Nephron progenitor cell (in vitro differentiated cells): ENCODE measurements at regions not wholly inside any gene's neighbourhood (a gene's known extent, or its start where the extent isn't known, plus 50 kb on each side); places are given as distances from the start of the nearest gene placed in this dataset.

Source experiments
- DNase-seq: peaks from one replicate; pipeline ENCODE4 v3.0.0; 2021
- H3K27ac Mint-ChIP-seq: 2 replicates; pipeline ENCODE4 v1.8.0; 2021; ENCODE audit warnings: mild to moderate bottlenecking, moderate library complexity, mixed read lengths
- H3K27me3 Mint-ChIP-seq: 2 replicates; pipeline ENCODE4 v1.8.0; 2021; ENCODE audit warnings: mild to moderate bottlenecking, low read depth, mixed read lengths; ENCODE audit not compliant: poor library complexity
- H3K36me3 Mint-ChIP-seq: 2 replicates; pipeline ENCODE4 v1.8.0; 2021; ENCODE audit warnings: low read depth, mixed read lengths
- H3K4me1 Mint-ChIP-seq: 2 replicates; pipeline ENCODE4 v1.8.0; 2021; ENCODE audit warnings: mixed read lengths
- H3K4me3 Mint-ChIP-seq: 2 replicates; pipeline ENCODE4 v1.8.0; 2021; ENCODE audit warnings: mild to moderate bottlenecking, moderate library complexity, mixed read lengths
- H3K9me3 Mint-ChIP-seq: 2 replicates; pipeline ENCODE4 v1.8.0; 2021; ENCODE audit warnings: mild to moderate bottlenecking, moderate library complexity, mixed read lengths
- TF ChIP-seq, protein P1 (sequence below): fragments of 200-600 bp; sonication (generic); IDR thresholded peaks from 2 replicates; pipeline ENCODE4 v1.5.0; 2021; ENCODE audit warnings: antibody characterized with exemption

- Mint-ChIP-seq H3K4me3 (no peak overlapping the region), H3K9me3 (no peaks in the 10 kb centered on the region), H3K27ac (no peak overlapping the region), H3K4me1 (peaks cover 30% of the 10 kb centered on the region), H3K36me3 (no peaks in the 10 kb centered on the region), H3K27me3 (peaks cover 30% of the 10 kb centered on the region)
- DNase-seq: no peak
- TF ChIP-seq, protein P1, sequence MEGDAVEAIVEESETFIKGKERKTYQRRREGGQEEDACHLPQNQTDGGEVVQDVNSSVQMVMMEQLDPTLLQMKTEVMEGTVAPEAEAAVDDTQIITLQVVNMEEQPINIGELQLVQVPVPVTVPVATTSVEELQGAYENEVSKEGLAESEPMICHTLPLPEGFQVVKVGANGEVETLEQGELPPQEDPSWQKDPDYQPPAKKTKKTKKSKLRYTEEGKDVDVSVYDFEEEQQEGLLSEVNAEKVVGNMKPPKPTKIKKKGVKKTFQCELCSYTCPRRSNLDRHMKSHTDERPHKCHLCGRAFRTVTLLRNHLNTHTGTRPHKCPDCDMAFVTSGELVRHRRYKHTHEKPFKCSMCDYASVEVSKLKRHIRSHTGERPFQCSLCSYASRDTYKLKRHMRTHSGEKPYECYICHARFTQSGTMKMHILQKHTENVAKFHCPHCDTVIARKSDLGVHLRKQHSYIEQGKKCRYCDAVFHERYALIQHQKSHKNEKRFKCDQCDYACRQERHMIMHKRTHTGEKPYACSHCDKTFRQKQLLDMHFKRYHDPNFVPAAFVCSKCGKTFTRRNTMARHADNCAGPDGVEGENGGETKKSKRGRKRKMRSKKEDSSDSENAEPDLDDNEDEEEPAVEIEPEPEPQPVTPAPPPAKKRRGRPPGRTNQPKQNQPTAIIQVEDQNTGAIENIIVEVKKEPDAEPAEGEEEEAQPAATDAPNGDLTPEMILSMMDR: no peak
Observed at GRCh38 chr7:24402655-24403054, 118.7 kb downstream of the NPY start.

DNA sequence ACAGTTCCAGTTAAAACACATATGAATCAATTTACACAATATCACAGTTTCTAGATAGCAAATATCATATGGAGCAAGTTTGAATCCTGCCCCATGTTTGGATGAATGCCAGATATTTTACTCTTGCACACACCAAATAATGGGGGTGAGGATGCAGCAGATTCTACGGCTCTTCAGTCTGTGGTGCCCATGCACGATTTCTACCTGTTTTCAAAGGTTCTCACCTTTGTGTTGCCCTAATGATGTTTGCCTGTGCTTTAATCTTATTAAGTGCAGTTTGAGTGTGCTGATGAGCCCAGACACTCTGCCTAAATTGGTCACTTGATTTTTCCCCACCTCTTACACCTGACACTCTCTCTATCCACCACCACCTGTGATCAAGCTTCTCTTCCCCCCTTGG, 119.6 kb downstream of the NPY start:
- no peaks in the 10 kb centered on the region for H3K36me3 Mint-ChIP-seq
- H3K27ac Mint-ChIP-seq: no peak overlapping the region
- TF ChIP-seq, protein P1: no peak
- peaks cover 25% of the 10 kb centered on the region for H3K27me3 Mint-ChIP-seq
- no peak overlapping the region for H3K4me3 Mint-ChIP-seq
- peaks cover 30% of the 10 kb centered on the region for H3K4me1 Mint-ChIP-seq
- no peak for DNase-seq
- H3K9me3 Mint-ChIP-seq: no peaks in the 10 kb centered on the region

DNA sequence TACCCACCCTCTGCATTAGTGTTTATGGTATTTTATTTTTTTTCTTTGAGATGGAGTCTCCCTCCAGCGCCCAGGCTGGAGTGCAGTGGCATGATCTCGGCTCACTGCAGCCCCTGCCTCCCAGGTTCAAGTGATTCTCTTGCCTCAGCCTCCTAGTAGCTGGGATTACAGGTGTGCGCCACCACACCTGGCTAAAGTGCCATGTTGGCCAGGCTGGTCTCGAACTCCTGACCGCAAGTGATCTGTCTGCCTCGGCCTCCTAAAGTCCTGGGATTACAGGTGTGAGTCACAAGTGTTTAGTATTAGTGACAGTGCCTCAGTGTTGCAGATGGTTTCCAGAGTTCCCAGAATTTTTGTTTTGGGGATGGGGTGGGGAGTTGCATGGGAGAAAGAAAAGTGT, 120.3 kb downstream of the NPY start:
- peaks cover 18% of the 10 kb centered on the region for H3K27me3 Mint-ChIP-seq

GRCh38 chr7:24405002-24405401, 121.0 kb downstream of the NPY start:
- Mint-ChIP-seq H3K4me1 (peaks cover 35% of the 10 kb centered on the region), H3K27me3 (peaks cover 14% of the 10 kb centered on the region), H3K4me3 (no peak overlapping the region), H3K36me3 (no peaks in the 10 kb centered on the region), H3K9me3 (no peaks in the 10 kb centered on the region), H3K27ac (no peak overlapping the region)
- TF ChIP-seq, protein P1: no peak
- no peak for DNase-seq

More for the DNA sequence above, 120.3 kb downstream of the NPY start:
- no peaks in the 10 kb centered on the region for H3K36me3 Mint-ChIP-seq
- peaks cover 34% of the 10 kb centered on the region for H3K4me1 Mint-ChIP-seq
- TF ChIP-seq, protein P1: no peak
- H3K4me3 Mint-ChIP-seq: no peak overlapping the region
- H3K27ac Mint-ChIP-seq: no peak overlapping the region
- no peaks in the 10 kb centered on the region for H3K9me3 Mint-ChIP-seq
- DNase-seq: no peak

DNA sequence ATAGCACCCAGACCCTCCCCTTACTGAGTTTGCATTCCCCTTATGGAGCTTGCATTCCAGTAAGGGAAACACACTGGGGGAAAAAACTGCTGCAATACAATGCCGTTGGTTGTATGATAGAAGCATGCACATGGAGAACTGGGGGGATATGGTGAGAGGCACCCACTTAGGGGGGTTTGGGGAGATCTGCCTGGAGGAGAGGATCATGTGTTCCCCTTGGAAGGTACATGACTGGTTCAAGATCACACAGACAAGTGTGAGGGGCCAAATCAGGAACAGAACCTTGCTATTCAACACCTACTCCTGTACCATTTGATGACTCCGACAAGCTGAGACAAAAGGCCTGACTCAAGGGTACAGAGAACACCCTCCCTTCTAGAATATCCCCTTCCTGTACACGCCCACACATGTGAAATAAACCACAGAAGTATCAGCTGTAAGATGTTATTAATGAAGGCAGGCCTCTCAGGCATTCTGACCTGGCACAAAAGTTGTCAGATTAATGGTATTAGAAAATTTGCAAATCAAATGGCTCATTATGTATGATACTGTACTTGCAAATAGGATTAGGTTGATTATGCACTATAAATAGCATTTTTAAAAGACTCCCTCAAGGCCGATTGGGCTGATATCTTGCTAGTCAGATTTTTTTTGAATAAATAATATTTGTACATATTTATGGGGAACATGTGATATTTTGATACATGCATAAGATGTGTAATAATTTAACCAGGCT, 122.2 kb downstream of the NPY start:
- Mint-ChIP-seq H3K27me3 (peaks cover 11% of the 10 kb centered on the region), H3K4me3 (no peak overlapping the region), H3K9me3 (no peaks in the 10 kb centered on the region)

More for the DNA sequence above, 122.2 kb downstream of the NPY start:
- DNase-seq: no peak
- Mint-ChIP-seq H3K4me1 (peaks cover 27% of the 10 kb centered on the region), H3K36me3 (no peaks in the 10 kb centered on the region), H3K27ac (no peak overlapping the region)
- TF ChIP-seq, protein P1: no peak
